ENCODE measurements at regions not wholly inside any gene's neighbourhood (a gene's known extent, or its start where the extent isn't known, plus 50 kb on each side); places are given as distances from the start of the nearest gene placed in this dataset.
"Not testable (repeated sequence)": the region's sequence is repeated elsewhere in the genome, so short reads cannot be mapped to it uniquely, and the experiment has no call there.

GRCh38 chr4:31755751-31756150 lies 1035.6 kb downstream of the PCDH7 start:
- no peak for DNase-seq (ENCODE audit: low spot score)

- DNase-seq (ENCODE audit: low spot score), result no peak
Measured at GRCh38 chr4:31768756-31769155, 1048.6 kb downstream of the PCDH7 start.

- no peak for DNase-seq (ENCODE audit: low spot score)
Measured at GRCh38 chr4:31783311-31783710, 1063.1 kb downstream of the PCDH7 start.

GRCh38 chr4:31784558-31784957 lies 1064.4 kb downstream of the PCDH7 start:
- no peak for DNase-seq (ENCODE audit: low spot score)

GRCh38 chr4:31787701-31788100 lies 1067.5 kb downstream of the PCDH7 start:
- no peak for DNase-seq (ENCODE audit: low spot score)

- no peak for DNase-seq (ENCODE audit: low spot score)
Measured at GRCh38 chr4:31788676-31789075, 1068.5 kb downstream of the PCDH7 start.

- DNase-seq (ENCODE audit: low spot score), result no peak
Measured at GRCh38 chr4:31791666-31792065, 1071.5 kb downstream of the PCDH7 start.

GRCh38 chr4:31793907-31794306 lies 1073.7 kb downstream of the PCDH7 start:
- DNase-seq (ENCODE audit: low spot score), result no peak

GRCh38 chr4:31797052-31797451 lies 1076.9 kb downstream of the PCDH7 start:
- DNase-seq (ENCODE audit: low spot score), result not testable (repeated sequence)

- DNase-seq (ENCODE audit: low spot score), result no peak
Measured at GRCh38 chr4:31803526-31804195, 1083.5 kb downstream of the PCDH7 start.

- DNase-seq (ENCODE audit: low spot score), result no peak
Measured at GRCh38 chr4:31807036-31807435, 1086.9 kb downstream of the PCDH7 start.

GRCh38 chr4:31844350-31844749 lies 1124.2 kb downstream of the PCDH7 start:
- DNase-seq (ENCODE audit: low spot score), result no peak

GRCh38 chr4:31851946-31852345 lies 1131.8 kb downstream of the PCDH7 start:
- DNase-seq (ENCODE audit: low spot score), result no peak

GRCh38 chr4:31877429-31877828 lies 1157.3 kb downstream of the PCDH7 start:
- no peak for DNase-seq (ENCODE audit: low spot score)

- DNase-seq (ENCODE audit: low spot score), result not testable (repeated sequence)
Measured at GRCh38 chr4:31880837-31881236, 1160.7 kb downstream of the PCDH7 start.

- DNase-seq (ENCODE audit: low spot score), result no peak
Measured at GRCh38 chr4:31896349-31896748, 1176.2 kb downstream of the PCDH7 start.

- no peak for DNase-seq (ENCODE audit: low spot score)
Measured at GRCh38 chr4:31905363-31905762, 1185.2 kb downstream of the PCDH7 start.

- DNase-seq (ENCODE audit: low spot score), result no peak
Measured at GRCh38 chr4:31908261-31908660, 1188.1 kb downstream of the PCDH7 start.

GRCh38 chr4:31917334-31917733 lies 1197.2 kb downstream of the PCDH7 start:
- DNase-seq (ENCODE audit: low spot score), result no peak

- no peak for DNase-seq (ENCODE audit: low spot score)
Measured at GRCh38 chr4:31918891-31919290, 1198.7 kb downstream of the PCDH7 start.

GRCh38 chr4:31923634-31924033 lies 1203.5 kb downstream of the PCDH7 start:
- no peak for DNase-seq (ENCODE audit: low spot score)

GRCh38 chr4:31929676-31930345 lies 1209.6 kb downstream of the PCDH7 start:
- DNase-seq (ENCODE audit: low spot score), result no peak

GRCh38 chr4:31946456-31946855 lies 1226.3 kb downstream of the PCDH7 start:
- DNase-seq (ENCODE audit: low spot score), result no peak

GRCh38 chr4:31947101-31947500 lies 1226.9 kb downstream of the PCDH7 start:
- DNase-seq (ENCODE audit: low spot score), result no peak
